Activated naive CD8-positive, alpha-beta T cell (primary cell): ENCODE measurements at regions not wholly inside any gene's neighbourhood (a gene's known extent, or its start where the extent isn't known, plus 50 kb on each side); places are given as distances from the start of the nearest gene placed in this dataset.

Experiments
- H3K27ac Mint-ChIP-seq: one replicate; pipeline ENCODE4 v1.8.0; 2021; ENCODE audit warnings: mixed read lengths
- H3K27me3 Mint-ChIP-seq: one replicate; pipeline ENCODE4 v1.8.0; 2021; ENCODE audit warnings: mixed read lengths
- H3K36me3 Mint-ChIP-seq: one replicate; pipeline ENCODE4 v1.8.0; 2021; ENCODE audit warnings: mixed read lengths
- H3K4me1 Mint-ChIP-seq: one replicate; pipeline ENCODE4 v1.8.0; 2021; ENCODE audit warnings: low read depth, mixed read lengths
- H3K4me3 Mint-ChIP-seq: one replicate; pipeline ENCODE4 v1.8.0; 2021; ENCODE audit warnings: mild to moderate bottlenecking, mixed read lengths
- H3K9me3 Mint-ChIP-seq: one replicate; pipeline ENCODE4 v1.8.0; 2021; ENCODE audit warnings: low read depth, mixed read lengths

DNA sequence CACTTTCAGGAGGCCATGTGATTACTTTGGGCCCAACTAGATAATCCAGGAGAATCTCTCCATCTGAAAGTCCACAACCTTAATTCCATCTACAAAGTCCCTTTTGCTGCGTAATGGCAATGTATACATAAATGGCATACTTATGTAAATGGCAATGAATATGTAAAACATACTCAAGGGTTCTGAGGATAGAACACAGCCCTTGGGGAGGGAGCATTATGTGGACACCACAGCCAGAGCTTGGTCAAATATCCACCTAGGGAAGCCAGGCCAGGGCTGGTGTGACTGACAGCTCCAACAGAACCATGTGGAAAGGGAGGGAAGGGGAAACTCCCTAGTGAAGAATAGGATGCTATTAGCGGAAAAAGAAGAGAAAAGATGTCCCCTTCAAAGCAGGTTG, 496.2 kb downstream of the COG6 start:
- Mint-ChIP-seq H3K9me3 (no peaks in the 10 kb centered on the region), H3K27me3 (no peaks in the 10 kb centered on the region), H3K4me1 (peaks cover 57% of the 10 kb centered on the region), H3K4me3 (no peak overlapping the region), H3K27ac (no peak overlapping the region), H3K36me3 (no peaks in the 10 kb centered on the region)

DNA sequence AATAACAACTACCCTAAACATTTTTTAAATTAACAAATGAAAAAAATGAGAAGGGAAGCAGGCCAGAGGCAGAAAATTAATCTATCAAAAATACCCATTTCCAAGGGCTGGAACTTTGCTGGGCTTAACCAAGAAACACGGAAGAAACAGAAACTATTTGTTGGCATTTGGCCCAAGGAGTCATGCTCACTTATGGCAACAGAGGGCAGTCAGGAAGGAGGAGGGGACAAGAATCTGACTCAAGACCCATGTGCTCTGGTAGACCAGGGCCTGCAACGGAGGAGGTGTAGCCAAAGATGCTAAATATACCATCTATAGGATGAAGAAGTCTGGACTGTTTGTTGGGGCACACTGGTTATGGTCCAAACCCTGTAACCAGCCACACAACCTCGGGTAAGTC, 496.7 kb downstream of the COG6 start:
- Mint-ChIP-seq H3K4me3 (no peak overlapping the region), H3K27ac (no peak overlapping the region), H3K4me1 (peaks cover 52% of the 10 kb centered on the region), H3K36me3 (no peaks in the 10 kb centered on the region), H3K9me3 (no peaks in the 10 kb centered on the region), H3K27me3 (no peaks in the 10 kb centered on the region)

DNA sequence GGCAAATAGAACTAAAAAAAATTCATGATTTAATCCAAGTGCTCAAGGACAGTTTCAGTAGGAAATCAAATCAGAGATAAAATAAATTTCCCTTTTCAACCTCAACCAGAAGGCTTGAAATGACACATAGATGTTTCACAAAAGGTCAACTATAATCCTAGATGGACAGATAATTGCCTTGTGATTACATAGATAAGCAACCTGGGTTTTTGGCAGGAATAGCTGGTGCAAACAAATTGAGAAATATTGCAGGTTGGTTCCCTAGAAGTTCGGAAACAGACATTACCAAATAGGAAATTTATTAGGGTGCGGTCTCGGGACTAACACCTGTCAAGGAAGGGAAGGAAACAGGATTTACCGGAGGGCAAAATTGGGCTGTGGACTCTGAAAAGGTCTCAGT, 497.5 kb downstream of the COG6 start:
- Mint-ChIP-seq H3K36me3 (no peaks in the 10 kb centered on the region), H3K4me1 (peaks cover 45% of the 10 kb centered on the region), H3K9me3 (no peaks in the 10 kb centered on the region), H3K27ac (no peak overlapping the region), H3K27me3 (no peaks in the 10 kb centered on the region), H3K4me3 (no peak overlapping the region)

DNA sequence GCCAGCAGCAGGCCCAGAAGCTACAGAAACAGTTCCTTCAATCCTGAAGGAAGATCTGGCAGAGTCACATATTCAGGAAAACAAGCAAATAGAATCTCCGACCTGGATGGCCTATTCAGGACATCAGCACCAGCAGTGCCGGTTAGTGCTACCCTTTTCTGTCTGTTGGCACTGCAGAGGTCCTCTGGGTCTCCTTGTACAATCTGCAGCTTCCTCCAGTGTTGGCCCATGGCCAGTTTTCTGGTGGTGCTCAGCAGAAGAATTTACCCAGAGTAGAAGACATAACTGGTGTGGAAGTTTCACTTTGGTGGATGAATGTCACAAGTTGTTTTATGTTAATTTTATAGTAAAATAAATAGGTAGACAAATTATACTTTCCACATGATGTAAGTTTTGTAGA, 498.1 kb downstream of the COG6 start:
- Mint-ChIP-seq H3K36me3 (no peaks in the 10 kb centered on the region), H3K4me1 (peaks cover 39% of the 10 kb centered on the region), H3K4me3 (no peak overlapping the region), H3K27me3 (no peaks in the 10 kb centered on the region), H3K9me3 (no peaks in the 10 kb centered on the region), H3K27ac (no peak overlapping the region)

DNA sequence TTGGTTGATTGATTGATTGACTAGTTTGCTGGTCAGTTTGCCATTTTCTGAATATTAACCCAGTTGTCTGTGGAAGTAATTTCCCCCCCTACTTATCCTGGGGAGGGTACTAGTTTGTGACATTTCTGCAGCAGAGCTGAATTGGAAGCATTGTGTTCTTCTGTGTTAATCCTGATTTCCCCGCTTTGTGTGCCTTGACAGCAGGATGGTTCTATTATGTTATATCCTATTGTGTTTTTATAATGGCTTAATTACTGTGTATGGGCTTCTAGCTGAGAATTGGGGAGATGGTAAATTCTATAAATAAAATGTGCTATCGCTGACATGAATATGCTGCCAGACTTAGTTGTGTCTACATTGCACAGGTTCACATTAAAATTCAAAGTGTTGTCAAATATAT, 499.7 kb downstream of the COG6 start:
- H3K27me3 Mint-ChIP-seq = no peaks in the 10 kb centered on the region
- no peaks in the 10 kb centered on the region for H3K9me3 Mint-ChIP-seq
- no peak overlapping the region for H3K27ac Mint-ChIP-seq
- no peak overlapping the region for H3K4me3 Mint-ChIP-seq
- peaks cover 28% of the 10 kb centered on the region for H3K4me1 Mint-ChIP-seq
- H3K36me3 Mint-ChIP-seq = no peaks in the 10 kb centered on the region

DNA sequence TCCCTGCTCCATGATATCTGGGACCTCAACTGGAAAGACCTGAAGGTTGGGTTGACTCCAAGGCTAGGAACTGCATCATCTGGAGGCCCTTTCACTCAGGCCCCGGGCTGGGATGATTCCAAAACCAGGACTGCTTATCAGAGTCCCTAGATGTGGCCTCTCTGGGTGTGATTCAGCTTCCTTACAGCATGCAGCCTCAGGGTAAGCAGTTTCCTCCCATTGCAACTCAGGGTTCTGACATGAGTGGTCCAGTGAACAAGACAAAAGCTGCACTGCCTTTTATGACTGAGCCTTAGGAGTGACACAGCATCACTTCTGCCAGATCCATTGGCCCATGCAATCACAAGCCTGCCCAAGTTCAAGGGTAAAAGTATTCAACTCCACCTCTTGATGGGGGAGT, 502.8 kb downstream of the COG6 start:
- H3K36me3 Mint-ChIP-seq = no peaks in the 10 kb centered on the region
- no peaks in the 10 kb centered on the region for H3K9me3 Mint-ChIP-seq
- H3K4me1 Mint-ChIP-seq = peaks cover 18% of the 10 kb centered on the region
- no peak overlapping the region for H3K4me3 Mint-ChIP-seq
- H3K27ac Mint-ChIP-seq = no peak overlapping the region
- H3K27me3 Mint-ChIP-seq = no peaks in the 10 kb centered on the region

DNA sequence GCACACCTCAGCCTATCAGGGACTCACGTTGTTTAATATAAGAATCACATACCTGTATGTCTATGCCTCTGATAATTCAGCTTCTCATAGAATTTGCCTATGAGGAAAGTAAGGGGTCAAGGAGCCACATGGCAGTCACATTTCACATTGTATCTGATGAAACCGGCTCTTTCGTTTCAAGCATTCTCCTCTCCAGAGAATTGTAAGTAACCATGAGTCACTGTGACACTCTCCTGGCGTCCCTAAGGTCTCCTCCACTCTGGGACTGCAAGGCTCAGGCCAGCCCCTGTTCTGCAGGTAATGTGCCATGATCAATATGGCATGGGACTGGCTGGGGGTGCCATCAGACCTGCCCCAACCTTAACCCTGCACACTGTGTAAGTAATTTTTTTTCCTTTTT, 503.3 kb downstream of the COG6 start:
- Mint-ChIP-seq H3K36me3 (no peaks in the 10 kb centered on the region), H3K9me3 (no peaks in the 10 kb centered on the region), H3K4me3 (no peak overlapping the region), H3K27ac (no peak overlapping the region), H3K4me1 (peaks cover 17% of the 10 kb centered on the region), H3K27me3 (no peaks in the 10 kb centered on the region)

DNA sequence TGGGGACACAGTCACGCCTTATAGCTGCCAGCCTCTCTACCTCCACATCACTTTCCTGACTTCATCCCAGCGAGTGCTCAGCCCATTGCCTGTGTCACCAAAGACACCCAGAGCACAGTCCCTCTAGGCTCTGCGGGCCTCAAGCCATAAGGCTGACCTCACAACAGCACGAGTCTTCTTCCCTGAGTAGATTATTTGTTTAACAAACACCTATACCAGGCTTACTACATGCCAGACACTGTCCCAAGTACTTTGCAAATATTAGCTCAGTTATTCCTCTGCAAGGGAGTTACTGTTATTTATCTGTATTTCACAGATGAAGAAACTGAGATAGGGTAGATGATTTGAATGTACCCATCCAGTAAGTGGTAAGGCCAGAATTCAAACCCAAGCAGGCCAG, 504.3 kb downstream of the COG6 start:
- H3K27ac Mint-ChIP-seq = no peak overlapping the region
- H3K4me3 Mint-ChIP-seq = no peak overlapping the region
- no peaks in the 10 kb centered on the region for H3K27me3 Mint-ChIP-seq

DNA sequence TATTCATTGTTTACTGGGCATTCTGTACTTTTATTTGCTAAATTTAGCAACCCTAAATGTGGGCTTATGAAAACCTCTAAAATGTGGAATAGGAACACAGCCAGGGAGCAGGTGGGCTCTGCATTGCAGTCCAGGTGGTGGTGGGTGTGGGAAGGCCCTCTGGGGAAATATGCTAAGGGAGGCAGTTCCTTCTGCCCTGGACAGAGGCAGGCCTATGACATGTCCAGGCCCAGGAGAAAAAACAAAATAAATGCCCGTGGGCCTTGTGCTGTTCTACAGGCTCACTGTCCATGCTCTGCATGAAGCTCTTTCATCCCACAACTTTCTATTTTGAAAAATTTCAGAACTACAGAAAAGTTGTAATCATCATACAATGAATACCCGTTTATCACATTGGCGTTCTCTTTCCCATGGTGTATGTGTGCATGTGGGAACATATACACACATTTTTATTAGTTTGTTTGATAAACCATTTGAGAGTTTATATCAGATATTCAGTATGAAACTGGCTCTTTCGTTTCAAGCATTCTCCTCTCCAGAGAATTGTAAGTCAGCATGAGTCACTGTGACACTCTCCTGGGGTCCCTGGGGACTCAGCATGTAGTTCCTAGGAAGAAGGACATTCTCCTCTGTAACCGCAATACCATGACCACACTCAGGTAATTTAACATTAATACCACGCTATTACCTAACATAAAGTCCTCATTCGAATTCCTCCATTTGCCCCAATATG, 505.3 kb downstream of the COG6 start:
- no peaks in the 10 kb centered on the region for H3K36me3 Mint-ChIP-seq
- no peaks in the 10 kb centered on the region for H3K9me3 Mint-ChIP-seq
- H3K27ac Mint-ChIP-seq = no peak overlapping the region
- peaks cover 21% of the 10 kb centered on the region for H3K4me1 Mint-ChIP-seq
- no peak overlapping the region for H3K4me3 Mint-ChIP-seq
- no peaks in the 10 kb centered on the region for H3K27me3 Mint-ChIP-seq

More for the DNA sequence above, 504.3 kb downstream of the COG6 start:
- Mint-ChIP-seq H3K4me1 (peaks cover 14% of the 10 kb centered on the region), H3K36me3 (no peaks in the 10 kb centered on the region), H3K9me3 (no peaks in the 10 kb centered on the region)

DNA sequence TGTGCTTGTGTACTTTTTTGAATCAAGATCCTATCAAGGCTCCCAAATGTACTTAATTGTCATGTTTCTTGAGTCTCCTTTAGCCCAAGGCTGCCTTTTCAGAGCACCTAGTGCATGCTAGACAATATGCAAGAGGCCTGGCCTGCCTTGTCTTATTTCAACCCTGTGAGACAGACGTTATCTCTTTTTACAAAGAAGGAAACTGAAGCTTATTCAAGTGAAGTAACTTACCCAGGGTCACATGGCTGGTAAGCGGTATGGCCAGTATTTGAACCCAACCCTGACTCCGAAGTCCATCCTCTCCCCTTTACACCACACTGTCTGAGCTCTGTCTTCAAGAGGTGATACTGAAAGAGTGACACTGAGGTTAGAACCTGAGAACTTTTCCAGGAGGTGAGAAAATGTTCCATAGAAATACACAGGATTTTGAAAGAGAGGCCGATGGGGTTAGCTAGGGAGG, 505.1 kb downstream of the FOXO1 start:
- Mint-ChIP-seq H3K9me3 (no peaks in the 10 kb centered on the region), H3K4me1 (peaks cover 25% of the 10 kb centered on the region), H3K27me3 (no peaks in the 10 kb centered on the region), H3K4me3 (no peak overlapping the region), H3K27ac (no peak overlapping the region), H3K36me3 (no peaks in the 10 kb centered on the region)

DNA sequence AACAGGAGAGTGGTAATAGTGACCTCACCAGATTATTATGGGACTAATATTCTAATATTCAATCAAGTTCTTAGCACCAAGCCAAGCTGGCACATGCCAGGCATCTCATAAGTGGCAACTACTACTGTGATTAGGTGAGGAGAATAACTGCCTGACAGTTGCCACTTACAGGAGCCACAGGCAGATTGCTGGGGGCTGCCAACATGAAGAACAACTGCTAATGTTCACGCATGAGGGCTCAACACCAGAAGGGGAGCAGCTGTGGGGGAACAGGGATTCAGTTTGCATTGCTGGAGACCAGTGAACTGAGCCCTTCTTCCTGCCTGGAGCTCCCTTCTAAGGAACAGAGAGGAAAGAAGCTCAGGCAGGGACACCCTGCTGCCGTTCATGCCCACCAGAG, 504.5 kb downstream of the FOXO1 start:
- Mint-ChIP-seq H3K4me1 (peaks cover 28% of the 10 kb centered on the region), H3K4me3 (no peak overlapping the region), H3K27me3 (no peaks in the 10 kb centered on the region), H3K36me3 (no peaks in the 10 kb centered on the region), H3K27ac (no peak overlapping the region), H3K9me3 (no peaks in the 10 kb centered on the region)

DNA sequence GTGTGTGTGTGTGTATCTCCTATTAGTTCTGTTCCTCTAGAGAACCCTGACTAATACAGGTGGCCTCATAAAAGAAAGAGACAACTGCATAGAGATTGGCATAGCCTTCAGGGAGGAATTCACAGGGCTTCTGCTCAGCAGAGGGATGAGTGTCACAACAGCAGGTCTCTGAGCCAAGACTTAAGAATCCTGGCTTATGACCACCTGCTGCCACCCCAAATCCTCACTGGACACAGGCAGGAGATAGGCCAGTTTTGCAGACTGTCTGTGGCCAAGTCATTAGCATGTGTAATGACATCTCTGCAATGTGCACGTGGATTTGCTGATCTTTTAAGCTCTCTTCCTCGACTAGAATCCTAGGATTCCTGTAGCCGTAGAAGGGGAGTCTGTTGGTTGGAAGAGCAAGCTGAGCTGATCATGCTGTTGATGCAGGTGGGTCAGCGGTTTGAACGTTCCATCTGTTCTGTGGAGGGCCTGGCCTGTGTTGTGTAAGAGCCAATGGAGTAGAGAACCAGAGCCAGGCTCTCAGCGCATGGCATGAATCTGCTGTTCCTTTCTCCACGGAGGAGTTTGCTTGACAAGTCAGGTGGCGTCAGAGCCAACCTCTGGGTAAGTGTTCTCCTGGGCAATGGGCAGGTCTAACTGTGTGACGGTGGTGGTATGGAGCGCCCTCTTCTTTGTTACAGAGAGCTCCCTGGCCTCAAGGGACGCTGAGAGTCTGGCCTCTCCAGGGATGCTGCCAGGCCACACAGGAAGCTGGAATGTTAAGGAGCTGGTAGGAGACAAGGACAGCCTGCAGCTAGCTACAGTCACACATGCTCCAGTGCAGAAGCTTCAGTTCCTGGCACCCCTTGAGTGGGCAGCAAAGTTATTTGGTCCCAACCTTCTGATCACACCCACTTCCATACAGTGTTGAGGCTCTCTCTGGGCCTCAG, 503.1 kb downstream of the FOXO1 start:
- no peaks in the 10 kb centered on the region for H3K9me3 Mint-ChIP-seq
- no peak overlapping the region for H3K27ac Mint-ChIP-seq
- peaks cover 35% of the 10 kb centered on the region for H3K4me1 Mint-ChIP-seq
- H3K27me3 Mint-ChIP-seq = no peaks in the 10 kb centered on the region
- no peak overlapping the region for H3K4me3 Mint-ChIP-seq
- no peaks in the 10 kb centered on the region for H3K36me3 Mint-ChIP-seq

DNA sequence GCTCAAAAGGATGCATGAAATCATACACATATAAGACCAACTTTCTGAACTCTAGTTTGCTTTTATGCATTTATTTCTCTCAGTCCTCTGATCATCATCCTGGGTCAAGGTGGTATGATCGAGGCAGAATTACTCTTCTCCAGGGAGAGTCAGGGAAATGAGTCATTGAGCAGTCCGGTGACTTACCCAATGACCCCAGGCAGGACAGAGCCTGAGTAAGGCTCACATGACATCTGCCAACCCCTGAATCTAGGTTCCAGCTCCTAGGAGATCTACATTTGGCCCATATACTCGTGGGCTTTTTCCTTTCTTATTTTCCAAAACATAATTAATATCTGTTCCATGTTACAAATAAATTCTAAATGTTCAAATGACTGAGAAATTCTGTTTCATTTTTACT, 502.3 kb downstream of the FOXO1 start:
- no peak overlapping the region for H3K27ac Mint-ChIP-seq
- H3K4me3 Mint-ChIP-seq = no peak overlapping the region
- no peaks in the 10 kb centered on the region for H3K27me3 Mint-ChIP-seq
- H3K36me3 Mint-ChIP-seq = no peaks in the 10 kb centered on the region
- no peaks in the 10 kb centered on the region for H3K9me3 Mint-ChIP-seq
- peaks cover 36% of the 10 kb centered on the region for H3K4me1 Mint-ChIP-seq

DNA sequence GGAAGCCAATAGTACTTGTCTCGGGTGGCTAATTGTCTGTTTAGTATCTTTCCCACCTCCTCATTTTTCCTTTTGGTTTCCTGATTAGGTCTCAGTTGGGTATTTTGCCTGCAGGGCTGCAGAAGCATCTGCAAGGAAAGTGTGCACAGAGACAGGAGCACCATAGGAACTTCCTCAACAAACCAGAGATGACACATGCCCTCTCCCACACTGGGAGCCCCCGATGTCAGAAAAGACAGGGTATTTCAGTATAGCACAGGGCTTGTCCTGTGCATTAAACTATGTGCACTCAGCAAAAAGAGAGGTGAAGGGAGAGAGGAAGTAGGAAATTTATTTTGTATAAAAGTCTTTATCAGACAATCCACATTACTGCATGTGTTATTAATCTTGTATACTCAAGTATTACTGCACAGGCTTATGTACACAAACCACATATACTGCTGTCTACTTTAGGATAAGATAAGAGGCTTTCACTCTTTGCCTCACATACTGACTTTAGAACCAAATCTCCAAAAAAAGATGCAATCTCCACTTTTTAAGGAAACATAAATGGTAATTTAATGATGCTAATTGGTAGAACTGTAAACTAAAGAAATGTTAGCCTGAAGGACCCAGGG, 501.0 kb downstream of the FOXO1 start:
- H3K4me3 Mint-ChIP-seq = no peak overlapping the region
- no peaks in the 10 kb centered on the region for H3K36me3 Mint-ChIP-seq
- H3K27me3 Mint-ChIP-seq = no peaks in the 10 kb centered on the region
- no peaks in the 10 kb centered on the region for H3K9me3 Mint-ChIP-seq
- H3K4me1 Mint-ChIP-seq = peaks cover 47% of the 10 kb centered on the region
- no peak overlapping the region for H3K27ac Mint-ChIP-seq

DNA sequence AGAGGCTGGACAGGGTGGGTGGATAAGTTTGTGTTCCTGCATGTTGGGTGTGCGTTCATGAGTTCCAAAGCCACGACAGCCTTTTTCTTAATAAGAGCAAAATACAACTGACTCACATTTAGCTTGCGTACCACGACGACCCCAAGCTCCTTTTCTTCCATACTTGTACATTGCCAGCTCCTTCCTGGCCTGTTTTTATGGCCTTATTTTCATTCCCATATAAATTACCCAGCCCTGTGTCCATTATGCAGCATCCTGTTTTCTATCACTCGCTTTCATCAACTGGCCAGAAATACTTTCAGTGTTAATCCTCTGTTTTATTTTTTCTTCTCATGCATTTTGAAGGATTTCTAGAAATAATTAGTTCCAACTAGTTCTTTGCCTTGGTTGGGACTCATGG, 499.1 kb downstream of the FOXO1 start:
- H3K9me3 Mint-ChIP-seq = no peaks in the 10 kb centered on the region
- H3K36me3 Mint-ChIP-seq = peaks cover 2% of the 10 kb centered on the region
- no peak overlapping the region for H3K4me3 Mint-ChIP-seq
- peaks cover 56% of the 10 kb centered on the region for H3K4me1 Mint-ChIP-seq
- H3K27me3 Mint-ChIP-seq = no peaks in the 10 kb centered on the region
- no peak overlapping the region for H3K27ac Mint-ChIP-seq
